ENCODE measurements at regions not wholly inside any gene's neighbourhood (a gene's known extent, or its start where the extent isn't known, plus 50 kb on each side); places are given as distances from the start of the nearest gene placed in this dataset.
"Not testable (repeated sequence)": the region's sequence is repeated elsewhere in the genome, so short reads cannot be mapped to it uniquely, and the experiment has no call there.

GRCh38 chr5:53733853-53734252, 173.4 kb downstream of the NDUFS4 start:
- DNase-seq (ENCODE audit: low read depth in 2 of 2): no peak

GRCh38 chr5:53738105-53738504, 177.7 kb downstream of the NDUFS4 start:
- no peak for DNase-seq (ENCODE audit: low read depth in 2 of 2)

- DNase-seq (ENCODE audit: low read depth in 2 of 2): no peak
Measured at GRCh38 chr5:53739111-53739510, 178.7 kb downstream of the NDUFS4 start.

- peak; percentile 40 to 55 for DNase-seq (ENCODE audit: low read depth in 2 of 2)
Measured at GRCh38 chr5:53749621-53750020, 189.2 kb downstream of the NDUFS4 start.

DNA sequence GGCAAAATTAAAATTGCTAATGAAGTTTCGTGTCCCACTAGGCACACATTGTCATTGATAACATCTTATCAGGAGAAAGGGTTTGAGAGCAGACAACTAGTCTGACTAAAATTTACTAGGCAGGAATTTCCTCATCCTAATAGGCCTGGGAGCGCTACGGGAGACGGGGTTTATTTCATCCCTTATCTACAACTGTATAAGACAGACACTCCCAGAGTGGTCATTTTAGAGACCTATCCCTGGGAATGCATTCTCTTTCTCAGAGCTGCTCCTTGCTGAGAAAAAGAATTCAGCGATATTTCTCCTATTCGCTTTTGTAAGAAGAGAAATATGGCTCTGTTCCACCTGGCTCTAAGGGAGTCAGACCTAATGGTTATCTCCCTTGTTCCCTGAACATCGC, 191.8 kb downstream of the NDUFS4 start:
- not testable (repeated sequence) for DNase-seq (ENCODE audit: low read depth in 2 of 2)

- no peak for DNase-seq (ENCODE audit: low read depth in 2 of 2)
Measured at GRCh38 chr5:53766673-53767072, 206.2 kb downstream of the NDUFS4 start.

- DNase-seq (ENCODE audit: low read depth in 2 of 2): no peak
Measured at GRCh38 chr5:53777864-53778618, 217.6 kb downstream of the NDUFS4 start.

GRCh38 chr5:53779541-53779981, 219.1 kb downstream of the NDUFS4 start:
- DNase-seq (ENCODE audit: low read depth in 2 of 2): peak in 1 of 2 experiments; percentile 11

- DNase-seq (ENCODE audit: low read depth in 2 of 2): no peak
Measured at GRCh38 chr5:53782620-53783019, 222.2 kb downstream of the NDUFS4 start.

DNA sequence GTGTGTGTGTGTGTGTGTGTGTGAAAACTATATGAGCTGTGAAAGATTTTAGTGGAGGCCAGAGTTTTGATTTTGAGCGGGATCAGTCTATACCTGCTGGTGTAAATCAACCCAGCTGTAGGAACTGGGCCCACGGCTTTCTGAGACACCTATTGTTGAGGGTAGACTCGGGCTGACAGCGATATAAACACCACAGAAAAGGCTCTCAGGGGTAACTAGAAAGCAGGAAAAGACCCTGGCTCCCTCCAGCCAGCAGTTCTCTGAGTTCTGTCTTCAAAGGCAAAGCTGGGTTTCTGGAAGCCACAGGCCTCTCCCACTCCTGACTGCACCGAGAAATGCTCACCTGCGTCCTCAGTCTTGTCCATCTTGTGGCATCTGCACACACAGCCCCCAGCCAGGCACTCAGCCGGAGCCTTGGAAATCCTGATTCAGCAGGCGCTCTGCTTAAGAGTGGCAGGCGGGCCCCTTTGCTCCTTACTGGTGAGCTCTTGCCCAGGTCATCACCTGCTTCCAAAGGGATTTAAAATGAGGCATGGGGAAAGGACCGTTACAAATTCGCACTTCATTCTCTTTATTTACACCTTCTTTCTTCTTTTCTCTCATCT, 223.3 kb downstream of the NDUFS4 start:
- no peak for DNase-seq (ENCODE audit: low read depth in 2 of 2)

DNA sequence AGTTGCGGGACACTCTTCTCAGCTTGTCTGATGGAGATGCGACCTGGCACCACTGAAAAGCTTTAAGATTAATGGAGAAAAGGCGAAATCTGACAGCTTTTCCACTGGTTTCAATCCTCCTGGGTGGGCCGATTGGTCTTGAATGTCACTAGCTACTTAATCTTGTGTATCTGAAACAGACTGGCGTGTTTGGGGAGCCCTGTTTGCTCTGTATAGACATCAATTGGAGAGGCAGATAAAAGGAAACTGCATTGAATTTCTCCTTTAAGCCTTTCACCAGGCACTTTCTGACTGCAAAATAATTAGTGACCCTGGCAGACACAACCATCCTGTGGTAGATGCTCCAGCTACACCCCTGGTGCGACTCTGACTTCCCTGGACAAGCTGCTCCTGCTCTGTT, 224.2 kb downstream of the NDUFS4 start:
- DNase-seq (ENCODE audit: low read depth in 2 of 2): no peak

- no peak for DNase-seq (ENCODE audit: low read depth in 2 of 2)
Measured at GRCh38 chr5:53785924-53786323, 225.5 kb downstream of the NDUFS4 start.

DNA sequence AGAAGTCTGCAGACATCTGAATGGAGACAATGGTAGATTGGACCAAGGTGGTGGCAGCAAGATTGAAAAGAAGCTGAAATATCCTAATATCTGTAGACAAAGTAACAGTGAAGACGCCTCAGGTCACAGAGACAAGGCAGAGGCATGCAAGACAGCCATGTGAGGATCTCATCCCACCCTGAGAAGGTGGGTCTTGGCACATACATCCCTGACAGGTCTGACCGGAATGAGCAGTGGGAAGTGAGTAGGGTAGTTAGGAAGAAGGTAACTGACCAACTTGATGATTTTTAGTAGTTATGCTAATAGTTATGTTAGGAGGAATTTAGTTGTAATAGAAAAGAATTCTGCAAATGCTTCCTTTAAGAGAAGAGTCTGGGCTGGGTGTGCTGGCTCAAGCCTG, 229.6 kb downstream of the NDUFS4 start:
- no peak for DNase-seq (ENCODE audit: low read depth in 2 of 2)

DNA sequence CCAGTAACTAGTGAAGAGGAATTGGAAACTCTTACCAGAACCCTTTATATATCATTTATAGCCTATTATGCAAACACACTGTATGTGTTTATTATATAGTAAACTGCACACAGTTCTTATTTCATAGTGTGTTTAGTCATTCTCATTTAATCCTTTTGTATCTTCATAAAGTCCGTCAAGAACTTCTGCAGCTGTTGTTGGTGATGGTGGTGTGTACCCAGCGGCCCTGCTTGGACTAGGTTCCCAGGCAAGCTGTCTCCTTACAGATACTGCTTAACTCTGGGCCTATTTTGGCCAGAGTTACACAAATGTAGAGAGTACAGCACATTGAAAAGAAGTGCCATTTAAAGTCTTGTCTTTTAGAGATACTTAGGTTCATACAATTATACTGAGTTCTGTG, 231.9 kb downstream of the NDUFS4 start:
- DNase-seq (ENCODE audit: low read depth in 2 of 2): no peak

DNA sequence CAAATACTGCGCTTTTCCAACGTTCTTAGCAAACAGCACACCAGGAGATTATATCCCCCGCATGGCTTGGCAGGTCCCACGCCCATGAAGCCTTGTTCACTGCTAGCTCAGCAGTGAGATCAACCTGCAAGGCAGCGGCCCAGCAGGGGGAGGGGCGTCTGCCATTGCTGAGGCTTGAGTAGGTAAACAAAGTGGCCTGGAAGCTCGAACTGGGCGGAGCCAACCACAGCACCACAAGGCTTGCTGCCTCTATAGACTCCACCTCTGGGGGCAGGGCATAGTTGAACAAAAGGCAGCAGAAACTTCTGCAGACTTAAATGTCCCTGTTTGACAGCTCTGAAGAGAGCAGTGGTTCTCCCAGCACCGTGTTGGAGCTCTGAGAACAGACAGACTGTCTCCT, 239.2 kb downstream of the NDUFS4 start:
- not testable (repeated sequence) for DNase-seq (ENCODE audit: low read depth in 2 of 2)

GRCh38 chr5:53808392-53808791, 248.0 kb downstream of the NDUFS4 start:
- DNase-seq (ENCODE audit: low read depth in 2 of 2): not testable (repeated sequence)

DNA sequence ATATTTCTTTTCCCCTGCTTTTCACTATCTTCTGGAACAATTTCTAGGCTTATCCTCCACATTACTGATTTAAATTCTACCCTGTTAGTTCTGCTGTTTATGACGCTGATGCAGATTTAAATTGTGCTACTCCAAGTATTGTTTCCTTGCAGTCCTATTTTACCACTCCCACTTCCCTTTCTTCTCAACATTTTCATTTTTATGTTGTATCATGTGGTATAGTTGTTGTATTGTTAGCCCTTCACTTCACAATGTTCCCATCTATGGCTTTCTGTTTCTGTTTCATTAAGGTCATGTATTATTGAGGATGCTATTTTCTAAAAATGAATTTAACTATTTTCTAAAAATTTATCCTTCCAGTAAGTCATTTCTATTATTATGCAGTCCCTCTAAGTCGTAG, 254.4 kb downstream of the NDUFS4 start:
- no peak for DNase-seq (ENCODE audit: low read depth in 2 of 2)

DNA sequence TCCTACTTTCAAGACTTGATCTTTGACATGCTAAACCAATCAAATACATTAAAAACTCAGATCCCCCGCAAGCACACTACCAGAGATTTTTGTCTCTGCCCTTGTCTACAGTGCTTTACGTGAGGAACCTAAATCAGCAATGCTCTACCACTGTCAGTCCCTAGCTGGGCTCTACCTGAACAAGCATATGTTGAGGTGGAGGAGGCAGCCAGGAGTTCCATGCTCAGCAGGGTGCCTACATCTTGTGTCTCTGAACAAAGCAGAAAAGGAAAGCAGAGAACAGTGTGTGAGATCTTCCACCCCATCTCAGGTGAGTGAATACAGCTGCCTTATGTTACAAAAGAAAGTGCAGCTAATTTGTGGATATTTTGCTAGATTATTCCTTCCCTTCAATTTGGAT, 255.0 kb downstream of the NDUFS4 start:
- no peak for DNase-seq (ENCODE audit: low read depth in 2 of 2)

- no peak for DNase-seq (ENCODE audit: low read depth in 2 of 2)
Measured at GRCh38 chr5:53817183-53817582, 256.7 kb downstream of the NDUFS4 start.

DNA sequence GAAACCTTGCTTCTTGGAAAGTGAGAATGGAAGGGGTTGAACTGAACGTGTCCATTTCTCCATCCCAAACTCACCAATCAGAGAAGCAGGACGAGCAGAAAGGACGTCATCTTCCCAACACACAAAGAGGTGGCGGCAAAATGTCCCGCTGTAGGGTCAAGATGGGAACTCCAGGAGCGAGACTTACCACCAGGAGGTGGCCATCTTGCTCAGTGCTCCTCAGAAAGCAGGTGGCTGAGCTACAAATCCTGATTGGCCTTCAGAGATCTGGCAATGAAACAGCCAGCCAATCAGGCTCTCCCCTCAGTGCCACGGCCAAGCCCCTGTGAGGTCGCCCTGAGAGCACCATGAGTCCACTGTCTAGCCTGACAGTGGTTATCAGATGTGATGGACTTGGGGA, 259.0 kb downstream of the NDUFS4 start:
- no peak for DNase-seq (ENCODE audit: low read depth in 2 of 2)

DNA sequence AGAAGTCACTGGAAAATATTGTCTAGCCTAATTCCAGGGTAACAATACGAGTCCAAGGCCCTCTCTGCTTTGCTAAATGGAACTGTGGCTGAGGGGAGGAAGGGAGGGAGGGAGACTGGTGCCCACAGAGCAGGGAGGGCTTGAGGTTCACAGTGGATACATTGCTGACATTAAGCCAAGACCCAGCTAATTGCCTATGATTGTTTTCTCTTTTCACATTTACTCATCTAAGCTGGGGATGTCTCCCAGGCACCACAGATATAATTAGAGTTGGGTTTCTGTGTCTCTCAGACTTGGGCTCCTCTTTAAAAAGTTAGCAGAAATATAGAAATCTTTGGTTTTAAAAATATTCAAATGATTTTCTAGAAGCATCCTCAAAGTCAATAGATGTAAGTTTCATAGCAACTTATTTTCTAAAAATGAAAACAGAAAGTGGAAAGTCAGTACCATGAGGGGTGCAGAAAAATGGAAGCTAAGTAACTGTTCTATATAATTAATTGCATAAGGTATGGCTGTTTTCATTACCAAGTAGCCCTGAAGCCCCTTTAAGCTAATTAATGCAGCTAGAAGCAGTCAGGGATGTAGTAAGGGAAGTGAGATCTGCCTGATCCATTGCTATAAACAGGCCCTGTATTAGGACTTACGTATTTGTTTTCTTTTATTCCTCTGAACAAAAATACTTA, 259.8 kb downstream of the NDUFS4 start:
- DNase-seq (ENCODE audit: low read depth in 2 of 2): no peak

- DNase-seq (ENCODE audit: low read depth in 2 of 2): no peak
Measured at GRCh38 chr5:53820802-53821171, 260.3 kb downstream of the NDUFS4 start.

GRCh38 chr5:53825016-53825415, 264.6 kb downstream of the NDUFS4 start:
- no peak for DNase-seq (ENCODE audit: low read depth in 2 of 2)
